Right atrium auricular region (tissue), 2 donors: ENCODE measurements at regions not wholly inside any gene's neighbourhood (a gene's known extent, or its start where the extent isn't known, plus 50 kb on each side); places are given as distances from the start of the nearest gene placed in this dataset.
A peak's percentile ranks its signal among the peaks of the same experiment; 100 is the strongest.

ENCODE experiments used
- DNase-seq: peaks from one replicate; pipeline ENCODE4 v3.0.0-alpha.2; 2019; ENCODE audit warnings: low spot score
- H3K27ac ChIP-seq, 2 donors: fragments of 200-600 bp; sonication (generic); 1 replicate in 1 of 2; 2 replicates in 1 of 2; pipeline ENCODE4 v1.5.1; 2016 to 2019
- H3K27me3 ChIP-seq, 2 donors: fragments of 200-600 bp; sonication (generic); one replicate each; pipeline versions ENCODE4 v1.5.1 to v1.6.0; 2017 to 2019
- H3K36me3 ChIP-seq: fragments of 200-600 bp; sonication (generic); one replicate; pipeline ENCODE4 v1.5.1; 2016
- H3K4me1 ChIP-seq, 2 donors: fragments of 200-600 bp; sonication (generic); one replicate each; pipeline versions ENCODE4 v1.5.1 to v1.6.0; 2017 to 2019
- H3K4me3 ChIP-seq, 2 donors: fragments of 200-600 bp; sonication (generic); 1 replicate in 1 of 2; 2 replicates in 1 of 2; pipeline ENCODE4 v1.5.1; 2017 to 2019; ENCODE audit warnings: mild to moderate bottlenecking in 1 of 2, moderate library complexity in 1 of 2
- H3K9me3 ChIP-seq, 2 donors: fragments of 200-600 bp; sonication (generic); one replicate each; pipeline ENCODE4 v1.5.1; 2019
- TF ChIP-seq, protein P1 (sequence below), 2 donors: fragments of 200-600 bp; sonication (generic); IDR thresholded peaks; one replicate each; pipeline ENCODE4 v1.5.1; 2019; ENCODE audit warnings: antibody characterized with exemption in 2 of 2

DNA sequence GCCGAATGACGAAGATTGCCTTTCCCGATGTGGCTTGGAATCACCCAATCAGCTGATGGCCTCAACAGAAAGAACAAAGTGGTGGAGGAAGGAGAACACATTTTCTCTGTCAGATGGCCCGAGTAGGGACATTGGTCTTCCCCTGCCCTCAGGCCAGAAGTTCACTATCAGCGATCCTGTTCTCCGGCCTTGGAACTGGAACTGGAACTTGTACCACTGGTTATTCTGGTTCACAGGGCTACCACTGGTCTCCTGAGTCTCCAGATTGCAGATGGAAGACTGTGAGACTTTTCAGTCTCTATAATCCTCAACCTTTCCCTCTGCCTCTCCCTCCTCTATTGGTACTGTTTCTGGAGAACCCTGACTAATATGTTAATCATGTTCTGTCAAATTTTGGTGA is 180.4 kb downstream of the ANKRD30B start:
- TF ChIP-seq, protein P1, sequence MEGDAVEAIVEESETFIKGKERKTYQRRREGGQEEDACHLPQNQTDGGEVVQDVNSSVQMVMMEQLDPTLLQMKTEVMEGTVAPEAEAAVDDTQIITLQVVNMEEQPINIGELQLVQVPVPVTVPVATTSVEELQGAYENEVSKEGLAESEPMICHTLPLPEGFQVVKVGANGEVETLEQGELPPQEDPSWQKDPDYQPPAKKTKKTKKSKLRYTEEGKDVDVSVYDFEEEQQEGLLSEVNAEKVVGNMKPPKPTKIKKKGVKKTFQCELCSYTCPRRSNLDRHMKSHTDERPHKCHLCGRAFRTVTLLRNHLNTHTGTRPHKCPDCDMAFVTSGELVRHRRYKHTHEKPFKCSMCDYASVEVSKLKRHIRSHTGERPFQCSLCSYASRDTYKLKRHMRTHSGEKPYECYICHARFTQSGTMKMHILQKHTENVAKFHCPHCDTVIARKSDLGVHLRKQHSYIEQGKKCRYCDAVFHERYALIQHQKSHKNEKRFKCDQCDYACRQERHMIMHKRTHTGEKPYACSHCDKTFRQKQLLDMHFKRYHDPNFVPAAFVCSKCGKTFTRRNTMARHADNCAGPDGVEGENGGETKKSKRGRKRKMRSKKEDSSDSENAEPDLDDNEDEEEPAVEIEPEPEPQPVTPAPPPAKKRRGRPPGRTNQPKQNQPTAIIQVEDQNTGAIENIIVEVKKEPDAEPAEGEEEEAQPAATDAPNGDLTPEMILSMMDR (IDR thresholded peaks at IDR 0.05): no peak
- DNase-seq: no peak
- H3K27me3 ChIP-seq: no peaks in the 10 kb centered on the region
- H3K36me3 ChIP-seq: no peaks in the 10 kb centered on the region
- H3K9me3 ChIP-seq: no peaks in the 10 kb centered on the region
- no peak overlapping the region for H3K4me3 ChIP-seq
- no peaks in the 10 kb centered on the region for H3K4me1 ChIP-seq
- H3K27ac ChIP-seq: no peak overlapping the region

DNA sequence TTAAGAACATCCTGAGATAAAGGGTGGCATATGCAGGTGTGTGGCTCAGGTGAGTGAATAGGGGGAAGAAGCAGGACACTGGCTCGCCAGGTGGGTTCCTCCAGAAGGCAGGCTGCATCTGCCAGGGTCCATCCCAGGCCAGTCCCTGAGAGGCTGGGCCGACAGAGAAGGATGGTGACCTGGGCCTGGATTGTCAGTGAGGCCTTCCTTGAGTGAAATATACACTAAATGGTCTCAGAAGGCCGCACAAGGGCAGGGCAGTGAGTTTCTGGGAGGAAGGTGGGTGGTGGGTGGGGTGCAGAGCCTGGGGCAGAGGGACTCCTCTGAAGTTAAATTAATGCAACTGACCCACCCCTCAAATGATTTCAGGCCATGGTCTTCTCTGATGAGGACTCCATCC is 182.1 kb downstream of the ANKRD30B start:
- no peak for DNase-seq
- H3K36me3 ChIP-seq: no peaks in the 10 kb centered on the region
- TF ChIP-seq, protein P1 (IDR thresholded peaks at IDR 0.05): no peak
- H3K27ac ChIP-seq: no peak overlapping the region
- H3K27me3 ChIP-seq: no peaks in the 10 kb centered on the region
- H3K9me3 ChIP-seq: no peaks in the 10 kb centered on the region
- H3K4me1 ChIP-seq: no peaks in the 10 kb centered on the region
- no peak overlapping the region for H3K4me3 ChIP-seq

GRCh38 chr18:14930576-14930975 is 182.6 kb downstream of the ANKRD30B start:
- H3K4me1 ChIP-seq: no peaks in the 10 kb centered on the region
- DNase-seq: peak; percentile 21
- H3K27me3 ChIP-seq: no peaks in the 10 kb centered on the region
- no peaks in the 10 kb centered on the region for H3K9me3 ChIP-seq
- TF ChIP-seq, protein P1 (IDR thresholded peaks at IDR 0.05): no peak
- H3K36me3 ChIP-seq: no peaks in the 10 kb centered on the region
- H3K27ac ChIP-seq: no peak overlapping the region
- H3K4me3 ChIP-seq: no peak overlapping the region

DNA sequence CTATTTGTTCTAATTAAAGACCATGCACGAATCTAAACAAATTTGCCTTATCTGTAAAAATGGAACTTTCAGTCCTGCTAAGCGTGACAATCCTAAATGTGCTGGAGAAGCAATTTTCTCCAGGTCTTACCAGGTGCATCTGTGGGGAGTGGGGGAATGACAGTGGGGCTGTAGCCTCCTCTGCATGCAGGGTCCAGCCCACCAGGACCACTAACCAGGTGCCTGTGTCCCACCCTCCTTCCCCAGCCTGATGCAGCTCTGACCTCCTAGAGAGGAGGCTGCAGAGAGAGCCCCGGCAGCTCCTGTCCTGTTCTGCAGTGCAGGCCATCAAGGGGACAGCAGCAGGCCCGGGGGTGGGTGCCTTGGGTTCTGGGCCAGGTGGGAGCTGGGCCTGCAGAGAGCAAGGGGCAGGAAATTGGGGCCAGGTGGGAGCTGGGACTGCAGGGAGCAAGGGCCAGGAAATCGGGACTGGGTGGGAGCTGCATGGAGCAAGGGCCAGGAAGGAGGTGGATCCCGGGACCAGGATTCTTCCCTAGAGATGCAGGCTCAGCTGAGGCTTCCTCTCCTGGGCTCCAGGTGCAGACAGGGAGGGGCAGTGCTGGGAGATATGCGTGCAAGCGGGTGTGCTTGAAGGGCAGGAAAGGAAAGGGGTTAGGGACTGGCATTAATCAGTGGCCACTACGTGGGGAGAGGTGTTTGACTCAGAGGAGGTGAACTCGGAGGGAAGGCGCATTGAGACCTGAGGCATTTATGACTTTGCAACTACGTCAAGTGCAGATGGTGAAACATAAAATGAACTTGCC is 185.3 kb downstream of the ANKRD30B start:
- no peaks in the 10 kb centered on the region for H3K9me3 ChIP-seq
- no peaks in the 10 kb centered on the region for H3K36me3 ChIP-seq
- no peaks in the 10 kb centered on the region for H3K4me1 ChIP-seq
- no peak overlapping the region for H3K4me3 ChIP-seq
- DNase-seq: peak; percentile 51
- no peak overlapping the region for H3K27ac ChIP-seq
- TF ChIP-seq, protein P1 (IDR thresholded peaks at IDR 0.05): no peak
- H3K27me3 ChIP-seq: no peaks in the 10 kb centered on the region

DNA sequence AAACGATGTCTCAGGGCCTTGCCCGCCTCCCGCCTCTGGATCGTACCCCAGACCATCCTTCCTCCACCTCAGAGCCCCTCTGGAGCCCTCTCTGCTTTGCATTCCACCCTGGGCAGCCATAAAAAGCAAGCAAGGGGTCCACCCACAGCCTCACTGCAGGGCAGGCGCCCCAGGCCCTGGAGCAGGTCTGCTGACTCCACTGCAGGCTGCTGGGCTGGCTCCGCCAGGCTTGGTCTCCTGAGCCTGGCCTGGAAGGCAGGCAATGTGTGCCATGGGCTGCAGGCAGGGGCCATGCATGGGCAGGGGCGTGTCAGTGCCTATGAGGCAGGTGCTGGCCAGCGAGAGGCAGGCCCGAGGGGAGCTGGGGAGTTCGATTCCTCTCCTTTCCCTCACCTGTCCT is 186.0 kb downstream of the ANKRD30B start:
- Histone ChIP-seq H3K27ac (no peak overlapping the region), H3K9me3 (no peaks in the 10 kb centered on the region), H3K4me3 (no peak overlapping the region), H3K4me1 (no peaks in the 10 kb centered on the region), H3K27me3 (no peaks in the 10 kb centered on the region), H3K36me3 (no peaks in the 10 kb centered on the region)
- peak; percentile 32 for DNase-seq
- TF ChIP-seq, protein P1 (IDR thresholded peaks at IDR 0.05): no peak

DNA sequence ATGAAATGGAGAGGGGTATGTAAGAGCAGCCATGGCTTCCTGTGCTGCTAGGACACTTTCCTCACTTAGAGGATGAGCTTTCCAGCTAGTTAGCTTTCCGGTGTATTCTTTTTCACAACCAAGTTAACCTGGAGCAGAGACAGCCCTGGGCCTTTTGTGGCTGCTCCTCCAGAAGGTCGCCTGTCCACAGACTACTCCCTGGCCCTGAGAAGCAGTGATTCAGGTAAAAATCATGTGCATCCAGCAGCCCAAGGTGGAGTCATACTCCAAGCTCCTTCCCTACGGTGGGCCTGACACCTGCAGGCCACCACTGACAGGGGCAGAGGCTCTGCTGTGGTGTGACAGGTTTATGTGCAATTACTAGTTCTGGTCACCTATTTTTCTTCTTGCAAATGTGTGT is 187.2 kb downstream of the ANKRD30B start:
- DNase-seq: peak; percentile 11
- H3K27ac ChIP-seq: no peak overlapping the region

More for the DNA sequence above, 187.2 kb downstream of the ANKRD30B start:
- Histone ChIP-seq H3K4me1 (no peaks in the 10 kb centered on the region), H3K27me3 (no peaks in the 10 kb centered on the region), H3K4me3 (no peak overlapping the region), H3K36me3 (no peaks in the 10 kb centered on the region), H3K9me3 (no peaks in the 10 kb centered on the region)
- TF ChIP-seq, protein P1 (IDR thresholded peaks at IDR 0.05): no peak
